ENCODE measurements at regions not wholly inside any gene's neighbourhood (a gene's known extent, or its start where the extent isn't known, plus 50 kb on each side); places are given as distances from the start of the nearest gene placed in this dataset.
"Not testable (repeated sequence)": the region's sequence is repeated elsewhere in the genome, so short reads cannot be mapped to it uniquely, and the experiment has no call there.

- H3K36me3 ChIP-seq; H3K27me3 ChIP-seq; H3K27ac ChIP-seq; intact Hi-C loops (cut with DNase I; ENCODE audit: low total_unique reads); H3K4me3 ChIP-seq; H3K4me1 ChIP-seq; in situ Hi-C loops (cut with MboI; ENCODE audit: low sequenced_read_pairs in 4 of 4); H3K9me3 ChIP-seq; ATAC-seq; DNase-seq: not testable (repeated sequence)
Observed at GRCh38 chr15:21774760-21775159, 102.8 kb downstream of the POTEB start.

GRCh38 chr15:21766524-21766923 lies 111.0 kb downstream of the POTEB start:
- H3K27me3 ChIP-seq; H3K9me3 ChIP-seq; H3K27ac ChIP-seq; DNase-seq; H3K4me1 ChIP-seq; ATAC-seq; in situ Hi-C loops (cut with MboI; ENCODE audit: low sequenced_read_pairs in 4 of 4); H3K4me3 ChIP-seq; H3K36me3 ChIP-seq; intact Hi-C loops (cut with DNase I; ENCODE audit: low total_unique reads): not testable (repeated sequence)

- H3K9me3 ChIP-seq; H3K27ac ChIP-seq; ATAC-seq; H3K36me3 ChIP-seq; in situ Hi-C loops (cut with MboI; ENCODE audit: low sequenced_read_pairs in 4 of 4); intact Hi-C loops (cut with DNase I; ENCODE audit: low total_unique reads); H3K4me1 ChIP-seq; DNase-seq; H3K4me3 ChIP-seq; H3K27me3 ChIP-seq: not testable (repeated sequence)
Observed at GRCh38 chr15:21763756-21764155, 113.8 kb downstream of the POTEB start.

GRCh38 chr15:21760250-21761023 lies 117.1 kb downstream of the POTEB start:
- H3K9me3 ChIP-seq; in situ Hi-C loops (cut with MboI; ENCODE audit: low sequenced_read_pairs in 4 of 4); ATAC-seq; H3K27ac ChIP-seq; H3K27me3 ChIP-seq; H3K4me3 ChIP-seq; H3K4me1 ChIP-seq; intact Hi-C loops (cut with DNase I; ENCODE audit: low total_unique reads); H3K36me3 ChIP-seq; DNase-seq: not testable (repeated sequence)

- H3K9me3 ChIP-seq; H3K4me3 ChIP-seq; H3K27ac ChIP-seq; ATAC-seq; H3K36me3 ChIP-seq; in situ Hi-C loops (cut with MboI; ENCODE audit: low sequenced_read_pairs in 4 of 4); H3K4me1 ChIP-seq; H3K27me3 ChIP-seq; DNase-seq; intact Hi-C loops (cut with DNase I; ENCODE audit: low total_unique reads): not testable (repeated sequence)
Observed at GRCh38 chr15:21759401-21760165, 118.0 kb downstream of the POTEB start.

GRCh38 chr15:21753838-21754237 lies 123.7 kb downstream of the POTEB start:
- H3K27ac ChIP-seq; H3K4me1 ChIP-seq; H3K27me3 ChIP-seq; ATAC-seq; intact Hi-C loops (cut with DNase I; ENCODE audit: low total_unique reads); H3K4me3 ChIP-seq; in situ Hi-C loops (cut with MboI; ENCODE audit: low sequenced_read_pairs in 4 of 4); H3K36me3 ChIP-seq; DNase-seq; H3K9me3 ChIP-seq: not testable (repeated sequence)

GRCh38 chr15:21752124-21752957 lies 125.2 kb downstream of the POTEB start:
- H3K36me3 ChIP-seq; H3K4me1 ChIP-seq; DNase-seq; H3K27me3 ChIP-seq; H3K4me3 ChIP-seq; H3K9me3 ChIP-seq; ATAC-seq; in situ Hi-C loops (cut with MboI; ENCODE audit: low sequenced_read_pairs in 4 of 4); H3K27ac ChIP-seq; intact Hi-C loops (cut with DNase I; ENCODE audit: low total_unique reads): not testable (repeated sequence)

- intact Hi-C loops (cut with DNase I; ENCODE audit: low total_unique reads); ATAC-seq; DNase-seq; H3K4me3 ChIP-seq; H3K36me3 ChIP-seq; H3K9me3 ChIP-seq; H3K27me3 ChIP-seq; H3K27ac ChIP-seq; H3K4me1 ChIP-seq; in situ Hi-C loops (cut with MboI; ENCODE audit: low sequenced_read_pairs in 4 of 4): not testable (repeated sequence)
Observed at GRCh38 chr15:21749173-21749572, 128.4 kb downstream of the POTEB start.

- ATAC-seq; H3K4me1 ChIP-seq; H3K27ac ChIP-seq; H3K4me3 ChIP-seq; H3K36me3 ChIP-seq; in situ Hi-C loops (cut with MboI; ENCODE audit: low sequenced_read_pairs in 4 of 4); H3K27me3 ChIP-seq; DNase-seq; intact Hi-C loops (cut with DNase I; ENCODE audit: low total_unique reads); H3K9me3 ChIP-seq: not testable (repeated sequence)
Observed at GRCh38 chr15:21744245-21744915, 133.2 kb downstream of the POTEB start.

- H3K9me3 ChIP-seq; H3K27ac ChIP-seq; H3K4me1 ChIP-seq; intact Hi-C loops (cut with DNase I; ENCODE audit: low total_unique reads); H3K27me3 ChIP-seq; DNase-seq; H3K36me3 ChIP-seq; H3K4me3 ChIP-seq; ATAC-seq; in situ Hi-C loops (cut with MboI; ENCODE audit: low sequenced_read_pairs in 4 of 4): not testable (repeated sequence)
Observed at GRCh38 chr15:21742067-21742466, 135.5 kb downstream of the POTEB start.

GRCh38 chr15:21738003-21738402 lies 139.5 kb downstream of the POTEB start:
- ATAC-seq; DNase-seq; H3K9me3 ChIP-seq; H3K4me3 ChIP-seq; H3K27me3 ChIP-seq; in situ Hi-C loops (cut with MboI; ENCODE audit: low sequenced_read_pairs in 4 of 4); H3K36me3 ChIP-seq; H3K27ac ChIP-seq; H3K4me1 ChIP-seq; intact Hi-C loops (cut with DNase I; ENCODE audit: low total_unique reads): not testable (repeated sequence)
